SK-N-SH (cell line): ENCODE measurements at regions not wholly inside any gene's neighbourhood (a gene's known extent, or its start where the extent isn't known, plus 50 kb on each side); places are given as distances from the start of the nearest gene placed in this dataset.

Experiments
- EZH2phosphoT487 ChIP-seq: fragments of 200-600 bp; sonication (generic); IDR thresholded peaks from 2 replicates; pipeline ENCODE4 v1.6.1; 2017; ENCODE audit warnings: low read depth, mixed run types, mild to moderate bottlenecking, antibody characterized with exemption, moderate library complexity, borderline replicate concordance
- GABPA ChIP-seq: IDR thresholded peaks from 2 replicates; pipeline ENCODE4 v1.4.0; 2012; ENCODE audit warnings: low read depth, mild to moderate bottlenecking
- MXI1 ChIP-seq: IDR thresholded peaks from 2 replicates; pipeline ENCODE4 v1.6.1; 2012; ENCODE audit warnings: mild to moderate bottlenecking, low read depth, low read length, improper control_type of control experiment
- NRF1 ChIP-seq: IDR thresholded peaks from 2 replicates; pipeline ENCODE4 v1.6.1; 2012; ENCODE audit warnings: low read depth, mild to moderate bottlenecking, low read length
- POLR2AphosphoS5 ChIP-seq: IDR thresholded peaks from 2 replicates; pipeline ENCODE4 v1.6.1; 2012; ENCODE audit warnings: low read depth, low read length
- RAD21 ChIP-seq: IDR thresholded peaks from 2 replicates; pipeline ENCODE4 v1.6.1; 2012; ENCODE audit warnings: mild to moderate bottlenecking, low read length
- RXRA ChIP-seq: IDR thresholded peaks from 2 replicates; pipeline ENCODE4 v1.4.0; 2012; ENCODE audit warnings: low read depth, mild to moderate bottlenecking, borderline replicate concordance
- SMC3 ChIP-seq: IDR thresholded peaks from 2 replicates; pipeline ENCODE4 v1.6.1; 2012; ENCODE audit warnings: low read depth, low read length, improper control_type of control experiment
- TAF1 ChIP-seq: IDR thresholded peaks from 2 replicates; pipeline ENCODE4 v1.6.1; 2012; ENCODE audit warnings: low read depth, mild to moderate bottlenecking, low read length, moderate library complexity, borderline replicate concordance
- TCF12 ChIP-seq: IDR thresholded peaks from 2 replicates; pipeline ENCODE4 v1.4.0; 2012
- TF ChIP-seq, protein P1 (sequence below): fragments of 200-600 bp; sonication (generic); IDR thresholded peaks from 2 replicates; pipeline ENCODE4 v1.6.1; 2017; ENCODE audit warnings: antibody characterized with exemption, mild to moderate bottlenecking, moderate library complexity
- TF ChIP-seq, protein P2 (sequence below): IDR thresholded peaks from 2 replicates; pipeline ENCODE4 v1.6.1; 2012; ENCODE audit warnings: mild to moderate bottlenecking, low read depth, low read length, moderate library complexity
- TF ChIP-seq, protein P3 (sequence below): IDR thresholded peaks from 2 replicates; pipeline ENCODE4 v1.4.0; 2012; ENCODE audit warnings: low read depth
- TF ChIP-seq, protein P4 (sequence below): IDR thresholded peaks from 2 replicates; pipeline ENCODE4 v1.4.0; 2012; ENCODE audit warnings: low read depth, borderline replicate concordance

DNA sequence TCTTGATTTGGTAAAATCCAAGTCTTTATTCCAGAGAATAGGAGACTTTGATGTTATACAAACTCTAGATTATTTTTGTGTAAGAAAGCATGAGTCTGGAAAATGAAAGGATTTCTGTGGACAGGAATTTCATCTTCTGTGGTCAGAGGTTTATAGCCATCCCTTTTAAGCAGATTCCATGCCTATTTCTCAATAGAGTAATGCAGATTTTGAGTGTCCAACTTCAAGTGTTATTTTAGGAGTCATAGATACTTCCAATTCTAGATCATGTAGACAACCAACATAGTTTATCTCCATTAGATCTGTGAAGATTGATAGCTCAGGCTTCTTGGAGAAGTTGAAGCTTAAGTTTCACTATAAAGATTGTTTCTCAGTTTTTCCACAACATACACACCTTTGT lies 379.7 kb downstream of the PSAT1 start:
- TF ChIP-seq, protein P1, sequence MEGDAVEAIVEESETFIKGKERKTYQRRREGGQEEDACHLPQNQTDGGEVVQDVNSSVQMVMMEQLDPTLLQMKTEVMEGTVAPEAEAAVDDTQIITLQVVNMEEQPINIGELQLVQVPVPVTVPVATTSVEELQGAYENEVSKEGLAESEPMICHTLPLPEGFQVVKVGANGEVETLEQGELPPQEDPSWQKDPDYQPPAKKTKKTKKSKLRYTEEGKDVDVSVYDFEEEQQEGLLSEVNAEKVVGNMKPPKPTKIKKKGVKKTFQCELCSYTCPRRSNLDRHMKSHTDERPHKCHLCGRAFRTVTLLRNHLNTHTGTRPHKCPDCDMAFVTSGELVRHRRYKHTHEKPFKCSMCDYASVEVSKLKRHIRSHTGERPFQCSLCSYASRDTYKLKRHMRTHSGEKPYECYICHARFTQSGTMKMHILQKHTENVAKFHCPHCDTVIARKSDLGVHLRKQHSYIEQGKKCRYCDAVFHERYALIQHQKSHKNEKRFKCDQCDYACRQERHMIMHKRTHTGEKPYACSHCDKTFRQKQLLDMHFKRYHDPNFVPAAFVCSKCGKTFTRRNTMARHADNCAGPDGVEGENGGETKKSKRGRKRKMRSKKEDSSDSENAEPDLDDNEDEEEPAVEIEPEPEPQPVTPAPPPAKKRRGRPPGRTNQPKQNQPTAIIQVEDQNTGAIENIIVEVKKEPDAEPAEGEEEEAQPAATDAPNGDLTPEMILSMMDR = no peak
- TF ChIP-seq SMC3 (no peak), RAD21 (no peak), MXI1 (no peak), GABPA (no peak), POLR2AphosphoS5 (peak; percentile 49; the same call in 1 of the 2 replicates), NRF1 (no peak), RXRA (no peak), EZH2phosphoT487 (no peak), TCF12 (peak; percentile 66), TAF1 (no peak)
- TF ChIP-seq, protein P2, sequence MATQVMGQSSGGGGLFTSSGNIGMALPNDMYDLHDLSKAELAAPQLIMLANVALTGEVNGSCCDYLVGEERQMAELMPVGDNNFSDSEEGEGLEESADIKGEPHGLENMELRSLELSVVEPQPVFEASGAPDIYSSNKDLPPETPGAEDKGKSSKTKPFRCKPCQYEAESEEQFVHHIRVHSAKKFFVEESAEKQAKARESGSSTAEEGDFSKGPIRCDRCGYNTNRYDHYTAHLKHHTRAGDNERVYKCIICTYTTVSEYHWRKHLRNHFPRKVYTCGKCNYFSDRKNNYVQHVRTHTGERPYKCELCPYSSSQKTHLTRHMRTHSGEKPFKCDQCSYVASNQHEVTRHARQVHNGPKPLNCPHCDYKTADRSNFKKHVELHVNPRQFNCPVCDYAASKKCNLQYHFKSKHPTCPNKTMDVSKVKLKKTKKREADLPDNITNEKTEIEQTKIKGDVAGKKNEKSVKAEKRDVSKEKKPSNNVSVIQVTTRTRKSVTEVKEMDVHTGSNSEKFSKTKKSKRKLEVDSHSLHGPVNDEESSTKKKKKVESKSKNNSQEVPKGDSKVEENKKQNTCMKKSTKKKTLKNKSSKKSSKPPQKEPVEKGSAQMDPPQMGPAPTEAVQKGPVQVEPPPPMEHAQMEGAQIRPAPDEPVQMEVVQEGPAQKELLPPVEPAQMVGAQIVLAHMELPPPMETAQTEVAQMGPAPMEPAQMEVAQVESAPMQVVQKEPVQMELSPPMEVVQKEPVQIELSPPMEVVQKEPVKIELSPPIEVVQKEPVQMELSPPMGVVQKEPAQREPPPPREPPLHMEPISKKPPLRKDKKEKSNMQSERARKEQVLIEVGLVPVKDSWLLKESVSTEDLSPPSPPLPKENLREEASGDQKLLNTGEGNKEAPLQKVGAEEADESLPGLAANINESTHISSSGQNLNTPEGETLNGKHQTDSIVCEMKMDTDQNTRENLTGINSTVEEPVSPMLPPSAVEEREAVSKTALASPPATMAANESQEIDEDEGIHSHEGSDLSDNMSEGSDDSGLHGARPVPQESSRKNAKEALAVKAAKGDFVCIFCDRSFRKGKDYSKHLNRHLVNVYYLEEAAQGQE = no peak
- TF ChIP-seq, protein P3, sequence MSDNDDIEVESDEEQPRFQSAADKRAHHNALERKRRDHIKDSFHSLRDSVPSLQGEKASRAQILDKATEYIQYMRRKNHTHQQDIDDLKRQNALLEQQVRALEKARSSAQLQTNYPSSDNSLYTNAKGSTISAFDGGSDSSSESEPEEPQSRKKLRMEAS = no peak
- TF ChIP-seq, protein P4, sequence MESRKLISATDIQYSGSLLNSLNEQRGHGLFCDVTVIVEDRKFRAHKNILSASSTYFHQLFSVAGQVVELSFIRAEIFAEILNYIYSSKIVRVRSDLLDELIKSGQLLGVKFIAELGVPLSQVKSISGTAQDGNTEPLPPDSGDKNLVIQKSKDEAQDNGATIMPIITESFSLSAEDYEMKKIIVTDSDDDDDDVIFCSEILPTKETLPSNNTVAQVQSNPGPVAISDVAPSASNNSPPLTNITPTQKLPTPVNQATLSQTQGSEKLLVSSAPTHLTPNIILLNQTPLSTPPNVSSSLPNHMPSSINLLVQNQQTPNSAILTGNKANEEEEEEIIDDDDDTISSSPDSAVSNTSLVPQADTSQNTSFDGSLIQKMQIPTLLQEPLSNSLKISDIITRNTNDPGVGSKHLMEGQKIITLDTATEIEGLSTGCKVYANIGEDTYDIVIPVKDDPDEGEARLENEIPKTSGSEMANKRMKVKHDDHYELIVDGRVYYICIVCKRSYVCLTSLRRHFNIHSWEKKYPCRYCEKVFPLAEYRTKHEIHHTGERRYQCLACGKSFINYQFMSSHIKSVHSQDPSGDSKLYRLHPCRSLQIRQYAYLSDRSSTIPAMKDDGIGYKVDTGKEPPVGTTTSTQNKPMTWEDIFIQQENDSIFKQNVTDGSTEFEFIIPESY = no peak
